IMR-90 (cell line): ENCODE measurements at regions not wholly inside any gene's neighbourhood (a gene's known extent, or its start where the extent isn't known, plus 50 kb on each side); places are given as distances from the start of the nearest gene placed in this dataset.

Experiments
- ATAC-seq: fragments of 200-7000 bp; cut with Tn5 transposase; 2 replicates; pipeline ENCODE4 v1.9.1; 2020; ENCODE audit warnings: low read depth, mild to moderate bottlenecking, moderate library complexity
- BruUV-seq: library from RNA; stranded (reverse); fragments of 400-500 nt; replicated peaks from 2 replicates; lab custom pipeline; 2021; lab: Mats Ljungman, UMichigan
- CTCF ChIA-PET: fragments of 300-600 bp; formaldehyde crosslinking; extraction: SDS; loops from one replicate; lab custom pipeline; 2021; ENCODE audit warnings: antibody characterized with exemption; lab: Yijun Ruan, JAX
- POLR2A ChIA-PET: fragments of 300-600 bp; sonication (Branson Sonifier 250); formaldehyde crosslinking; loops from one replicate; lab custom pipeline; 2022; ENCODE audit warnings: antibody characterized with exemption; ENCODE audit not compliant: unreplicated experiment; lab: Charles Lee
- DNase-seq: peaks from one replicate; pipeline ENCODE4 v3.0.0; 2013
- H2AFZ ChIP-seq: replicated peaks from 2 replicates; pipeline ENCODE3; 2013; ENCODE audit warnings: low read length, mild to moderate bottlenecking; ENCODE audit not compliant: poor library complexity
- H2AK5ac ChIP-seq: 2 replicates; pipeline ENCODE4 v1.6.1; 2013; ENCODE audit warnings: low read depth, low read length, inconsistent platforms
- H2AK9ac ChIP-seq: replicated peaks from 2 replicates; pipeline ENCODE3; 2013; ENCODE audit warnings: mild to moderate bottlenecking, low read depth, low read length, moderate library complexity; ENCODE audit not compliant: poor library complexity
- H2BK120ac ChIP-seq: 2 replicates; pipeline ENCODE4 v1.6.1; 2013; ENCODE audit warnings: low read depth, low read length, inconsistent platforms
- H2BK15ac ChIP-seq: 3 replicates; pipeline ENCODE4 v1.6.1; 2013; ENCODE audit warnings: low read depth, low read length, inconsistent platforms
- H2BK20ac ChIP-seq: 2 replicates; pipeline ENCODE4 v1.6.1; 2013; ENCODE audit warnings: low read depth, mild to moderate bottlenecking, inconsistent platforms, low read length, moderate library complexity
- H2BK5ac ChIP-seq: 2 replicates; pipeline ENCODE4 v1.6.1; 2013; ENCODE audit warnings: mild to moderate bottlenecking, low read depth, low read length, inconsistent platforms; ENCODE audit not compliant: poor library complexity, severe bottlenecking
- H3K14ac ChIP-seq: replicated peaks from 2 replicates; pipeline ENCODE4 v1.6.1; 2013; ENCODE audit warnings: low read depth, low read length, inconsistent platforms
- H3K18ac ChIP-seq: 2 replicates; pipeline ENCODE4 v1.6.1; 2013; ENCODE audit warnings: low read depth, low read length, control low read depth
- H3K23ac ChIP-seq: 2 replicates; pipeline ENCODE4 v1.6.1; 2013; ENCODE audit warnings: low read depth, low read length, inconsistent platforms
- H3K27ac ChIP-seq: 2 replicates; pipeline ENCODE4 v1.5.1; 2013; ENCODE audit warnings: mild to moderate bottlenecking, control low read depth, low read length; ENCODE audit not compliant: insufficient read depth
- H3K27me3 ChIP-seq: 2 replicates; pipeline ENCODE4 v1.6.1; 2013; ENCODE audit warnings: low read length; ENCODE audit not compliant: control insufficient read depth, insufficient read depth
- H3K36me3 ChIP-seq: 2 replicates; pipeline ENCODE4 v1.6.1; 2013; ENCODE audit warnings: low read length, mixed read lengths; ENCODE audit not compliant: control insufficient read depth, insufficient read depth
- H3K4ac ChIP-seq: 2 replicates; pipeline ENCODE4 v1.6.1; 2013; ENCODE audit warnings: low read depth, low read length, inconsistent platforms
- H3K4me1 ChIP-seq: 2 replicates; pipeline ENCODE4 v1.6.1; 2013; ENCODE audit warnings: low read length, mixed read lengths; ENCODE audit not compliant: control insufficient read depth, insufficient read depth
- H3K4me2 ChIP-seq: 2 replicates; pipeline ENCODE4 v1.6.1; 2013; ENCODE audit warnings: low read depth, mild to moderate bottlenecking, control low read depth, low read length, moderate library complexity
- H3K4me3 ChIP-seq: 2 replicates; pipeline ENCODE4 v1.5.1; 2013; ENCODE audit warnings: low read depth, mild to moderate bottlenecking, control low read depth, low read length, moderate library complexity; ENCODE audit not compliant: insufficient read depth
- H3K56ac ChIP-seq: 2 replicates; pipeline ENCODE4 v1.6.1; 2013; ENCODE audit warnings: low read length, inconsistent platforms; ENCODE audit not compliant: insufficient read depth; ENCODE audit errors: extremely low read depth
- H3K79me1 ChIP-seq, 2 experiments: 2 replicates each; pipeline ENCODE4 v1.6.1; 2013; ENCODE audit warnings: low read length in 2 of 2, inconsistent platforms in 1 of 2, low read depth in 1 of 2
- H3K9ac ChIP-seq: 2 replicates; pipeline ENCODE4 v1.6.1; 2013; ENCODE audit warnings: low read depth, low read length, control low read depth
- H3K9me1 ChIP-seq: 2 replicates; pipeline ENCODE4 v1.6.1; 2013; ENCODE audit warnings: low read length, inconsistent platforms; ENCODE audit not compliant: insufficient read depth
- H3K9me3 ChIP-seq: 2 replicates; pipeline ENCODE4 v1.6.1; 2013; ENCODE audit warnings: low read length; ENCODE audit not compliant: control insufficient read depth, insufficient read depth
- H4K20me1 ChIP-seq: 2 replicates; pipeline ENCODE4 v1.6.1; 2013; ENCODE audit warnings: low read length, inconsistent platforms; ENCODE audit not compliant: insufficient read depth
- H4K5ac ChIP-seq: 2 replicates; pipeline ENCODE4 v1.6.1; 2013; ENCODE audit warnings: mild to moderate bottlenecking, low read depth, low read length, control low read depth
- H4K8ac ChIP-seq, 2 experiments: 2 replicates each; pipeline ENCODE4 v1.6.1; 2013; ENCODE audit warnings: low read depth in 2 of 2, low read length in 2 of 2, control low read depth in 1 of 2, inconsistent platforms in 1 of 2
- H4K91ac ChIP-seq: 2 replicates; pipeline ENCODE4 v1.6.1; 2013; ENCODE audit warnings: low read depth, low read length, inconsistent platforms; ENCODE audit not compliant: insufficient read depth
- USF2 ChIP-seq: fragments of 150-350 bp; IDR thresholded peaks from 2 replicates; pipeline ENCODE4 v1.6.1; 2017; ENCODE audit warnings: mild to moderate bottlenecking, antibody characterized with exemption, low read length, low read depth
- WGBS, 2 experiments: methylation state at CpG; one replicate each; pipeline versions ENCODE4 v1.1.5 to v1.1.7; 2013; ENCODE audit warnings: missing lambda C conversion rate in 2 of 2; ENCODE audit not compliant: insufficient read length in 1 of 2; ENCODE audit errors: extremely low coverage in 2 of 2; 5-methylcytosine and 5-hydroxymethylcytosine counted together
- dilution Hi-C: fragments of 300-500 bp; cut with HindIII; formaldehyde crosslinking; loops from one replicate; pipeline ENCODE4 v1.14.3; 2018; ENCODE audit warnings: low sequenced_read_pairs; ENCODE audit not compliant: unreplicated experiment
- in situ Hi-C: fragments of 300-500 bp; cut with MboI; formaldehyde crosslinking; loops from 3 replicates; pipeline ENCODE4 v1.14.3; 2019; ENCODE audit warnings: low sequenced_read_pairs, inconsistent platforms, mixed read lengths
- intact Hi-C: fragments of 100-400 bp; cut with micrococcal nuclease; formaldehyde crosslinking; loops from 2 replicates; pipeline ENCODE4 v1.10.0; 2022

DNA sequence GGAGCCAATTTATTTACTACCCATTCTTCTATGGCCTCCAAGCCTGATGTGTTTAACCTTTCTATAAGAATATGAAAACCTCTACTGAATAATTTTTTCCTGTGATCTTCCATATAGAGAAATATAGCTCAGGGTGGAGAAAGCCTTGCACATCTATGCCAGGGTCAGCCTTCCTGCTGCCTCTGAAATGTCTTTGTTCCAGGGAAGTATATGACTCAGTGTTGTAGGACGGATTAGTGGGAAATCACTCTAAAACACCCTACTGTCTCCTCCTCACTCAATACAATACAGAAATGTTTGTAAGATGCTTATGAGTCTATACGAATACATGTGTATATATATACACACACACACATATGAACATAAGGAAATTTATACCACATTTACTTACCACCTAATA lies 1044.9 kb downstream of the BRINP3 start:
- Histone ChIP-seq H4K20me1 (no peaks in the 10 kb centered on the region), H3K4me3 (no peak overlapping the region), H3K4me1 (no peaks in the 10 kb centered on the region), H3K4me2 (no peak overlapping the region), H3K18ac (no peak overlapping the region), H2BK20ac (no peak overlapping the region), H4K5ac (no peak overlapping the region), H3K14ac (no peak overlapping the region), H4K91ac (no peak overlapping the region), H3K9ac (no peak overlapping the region), H4K8ac (no peak overlapping the region), H2BK5ac (no peak overlapping the region), H2AFZ (no peak overlapping the region), H2AK9ac (no peak overlapping the region), H3K79me1 (no peaks in the 10 kb centered on the region), H3K9me1 (no peaks in the 10 kb centered on the region; the same call in 1 of the 2 replicates), H3K4ac (no peak overlapping the region), H3K27me3 (no peaks in the 10 kb centered on the region), H3K23ac (no peak overlapping the region), H2BK120ac (no peak overlapping the region), H3K56ac (no peak overlapping the region), H3K27ac (no peak overlapping the region), H3K9me3 (no peaks in the 10 kb centered on the region), H2BK15ac (no peak overlapping the region), H3K36me3 (no peaks in the 10 kb centered on the region), H2AK5ac (no peak overlapping the region)
- peak; percentile 1 for DNase-seq
- no TSS peak for BruUV-seq
- ChIA-PET POLR2A (no interaction called here), CTCF (no interaction called here)
- TF ChIP-seq USF2: no peak
- dilution Hi-C loops (no loop called here), in situ Hi-C loops (loop anchor here (25.0 kb wide), 1 partner anchor 880 kb away; no protein-coding TSS in a partner anchor), intact Hi-C loops (loop anchor here (10.0 kb wide), 1 partner anchor 892 kb away; no protein-coding TSS in a partner anchor)
- ATAC-seq: no peak
- no CpG with 5 or more reads among the region's 2 CpGs for WGBS, 2 experiments
